ENCODE measurements at regions not wholly inside any gene's neighbourhood (a gene's known extent, or its start where the extent isn't known, plus 50 kb on each side); places are given as distances from the start of the nearest gene placed in this dataset.

- TF ChIP-seq POLR2A (IDR thresholded peaks at IDR 0.05) (no peak), CTCF (IDR thresholded peaks at IDR 0.05) (no peak), POLR2AphosphoS5 (IDR thresholded peaks at IDR 0.05) (no peak)
Measured at GRCh38 chr2:60226191-60226590, 327.3 kb downstream of the BCL11A start.
